NAMALWA (cell line): ENCODE measurements at regions not wholly inside any gene's neighbourhood (a gene's known extent, or its start where the extent isn't known, plus 50 kb on each side); places are given as distances from the start of the nearest gene placed in this dataset.
"Not testable (repeated sequence)": the region's sequence is repeated elsewhere in the genome, so short reads cannot be mapped to it uniquely, and the experiment has no call there.

ENCODE experiments used
- DNase-seq: peaks from one replicate; pipeline ENCODE4 v3.0.0-alpha.2; 2015; ENCODE audit warnings: low spot score

DNA sequence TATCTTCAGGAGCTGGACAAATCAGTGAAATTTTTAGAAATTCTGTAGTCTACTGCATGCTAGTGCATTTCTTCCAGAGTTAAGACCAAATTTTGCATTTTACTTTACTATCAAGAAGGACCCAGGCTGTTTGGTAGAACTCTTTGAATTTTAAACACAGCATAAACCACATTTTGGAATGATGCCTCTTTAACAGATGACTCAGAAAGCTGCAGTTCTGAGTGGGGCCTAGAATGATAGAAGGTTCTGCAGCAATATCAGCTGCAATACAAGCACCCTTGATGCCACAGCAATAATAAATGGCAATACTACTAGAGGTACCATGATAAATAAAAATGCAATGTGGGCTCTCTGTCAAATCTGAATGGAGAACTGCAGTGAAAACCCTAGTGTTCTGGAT is 198.7 kb downstream of the TMA16 start:
- DNase-seq: no peak

DNA sequence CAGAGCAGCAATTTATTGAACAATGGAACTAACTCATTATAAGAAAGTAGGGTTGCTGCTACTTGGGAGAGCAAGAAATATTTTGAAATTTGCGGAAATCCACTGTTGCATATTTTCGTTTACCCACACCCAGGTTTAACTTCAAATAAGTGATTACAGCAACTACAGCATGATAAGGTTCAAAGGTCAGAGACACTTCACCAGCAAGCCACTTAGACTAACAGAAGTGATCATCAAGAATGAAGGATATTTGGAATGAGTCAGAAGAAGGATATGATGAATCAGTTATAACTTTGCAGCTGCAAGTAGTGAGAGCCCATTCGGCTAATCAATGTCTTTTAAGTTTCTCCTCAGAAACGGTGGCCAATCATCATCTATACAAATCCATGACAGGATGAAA is 199.3 kb downstream of the TMA16 start:
- no peak for DNase-seq

DNA sequence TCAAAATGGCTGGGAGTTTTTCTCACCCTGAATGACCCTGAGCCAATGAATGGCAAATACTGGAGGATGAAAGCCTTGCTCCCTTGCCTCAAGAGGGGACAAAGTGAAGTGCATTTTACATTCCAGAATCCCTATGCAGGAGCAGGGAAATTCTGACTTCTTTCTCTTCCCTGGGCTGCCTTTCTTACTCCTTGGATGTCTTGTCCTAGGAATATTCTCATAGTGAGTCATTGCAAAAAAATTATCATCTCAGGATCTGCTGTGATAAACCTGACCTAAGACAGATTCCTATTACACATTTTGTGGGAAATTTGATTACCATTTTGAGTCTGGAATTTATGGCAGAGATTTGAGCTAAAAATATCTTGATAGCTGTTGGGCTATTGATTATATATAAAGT is 199.9 kb downstream of the TMA16 start:
- no peak for DNase-seq

DNA sequence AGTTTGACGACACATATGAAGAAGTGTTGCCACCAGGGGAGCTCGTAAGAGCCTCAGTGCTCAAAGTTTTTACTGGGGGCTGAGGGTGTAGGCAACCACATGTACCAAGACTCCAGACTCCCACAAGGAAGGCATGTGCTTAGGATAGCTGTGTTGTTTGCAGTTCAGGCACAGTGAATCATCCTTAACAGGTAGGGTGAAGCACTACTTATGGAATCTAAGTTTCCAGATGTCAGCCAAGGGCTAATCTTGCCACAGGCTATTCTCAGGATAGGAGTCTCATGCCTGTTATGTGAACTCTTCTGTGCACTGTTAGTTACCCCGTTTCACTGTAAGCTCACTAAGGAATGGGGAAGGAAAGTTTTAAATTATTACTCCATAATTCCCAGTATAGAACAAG is 202.6 kb downstream of the TMA16 start:
- DNase-seq: no peak

DNA sequence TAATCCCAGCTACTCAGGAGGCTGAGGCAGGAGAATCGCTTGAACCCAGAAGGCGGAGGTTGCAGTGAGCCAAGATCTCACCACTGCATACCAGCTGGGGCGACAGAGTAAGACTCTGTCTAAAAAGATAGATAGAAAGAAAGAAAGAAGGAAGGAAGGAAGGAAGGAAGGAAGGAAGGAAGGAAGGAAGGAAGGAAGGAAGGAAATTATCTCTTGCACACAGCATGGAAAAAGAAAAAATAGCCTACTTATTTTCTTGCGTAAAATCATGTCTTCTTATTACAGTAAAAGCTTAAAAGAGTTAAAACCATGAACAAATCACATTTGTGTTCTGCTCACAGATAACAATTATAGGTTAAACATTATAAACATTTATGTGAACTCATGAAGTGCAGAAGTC is 205.9 kb downstream of the TMA16 start:
- not testable (repeated sequence) for DNase-seq

DNA sequence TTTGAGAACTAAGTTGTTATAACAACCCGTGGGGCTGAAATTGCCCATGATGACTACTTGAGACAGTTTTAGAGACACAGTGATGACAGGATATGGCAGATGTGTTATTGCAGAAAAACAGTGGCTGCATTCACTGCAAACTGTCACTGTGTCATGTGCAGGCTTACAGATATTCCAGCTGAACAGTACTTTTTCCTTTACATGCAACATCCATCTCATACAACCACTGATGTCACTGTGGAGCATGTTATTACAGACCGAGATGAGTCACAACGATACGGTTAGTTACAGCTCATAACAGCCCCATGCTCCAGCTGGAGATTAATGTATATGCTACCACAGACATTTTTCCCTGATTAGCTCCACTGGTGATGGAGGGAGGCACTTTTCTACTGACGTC is 207.4 kb downstream of the TMA16 start:
- peak; percentile 51 for DNase-seq

DNA sequence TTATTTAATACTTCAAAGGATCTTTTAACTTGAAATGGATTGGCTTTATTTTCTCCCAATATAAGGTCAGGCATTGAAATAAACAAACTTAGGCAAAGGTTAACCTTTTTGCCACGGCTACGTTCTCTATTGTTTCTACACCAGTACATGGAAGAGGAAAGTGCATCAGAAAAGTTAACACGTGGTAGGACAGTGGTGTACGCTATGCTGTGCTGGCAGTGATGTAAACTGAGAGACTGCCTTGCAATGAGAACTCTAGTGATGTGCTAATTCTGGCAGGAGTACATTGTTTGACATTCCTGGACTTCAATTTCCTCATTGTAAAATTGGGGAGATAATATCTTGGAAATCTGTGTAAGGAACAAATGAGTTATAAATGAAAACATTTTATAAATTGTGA is 208.2 kb downstream of the TMA16 start:
- DNase-seq: no peak

DNA sequence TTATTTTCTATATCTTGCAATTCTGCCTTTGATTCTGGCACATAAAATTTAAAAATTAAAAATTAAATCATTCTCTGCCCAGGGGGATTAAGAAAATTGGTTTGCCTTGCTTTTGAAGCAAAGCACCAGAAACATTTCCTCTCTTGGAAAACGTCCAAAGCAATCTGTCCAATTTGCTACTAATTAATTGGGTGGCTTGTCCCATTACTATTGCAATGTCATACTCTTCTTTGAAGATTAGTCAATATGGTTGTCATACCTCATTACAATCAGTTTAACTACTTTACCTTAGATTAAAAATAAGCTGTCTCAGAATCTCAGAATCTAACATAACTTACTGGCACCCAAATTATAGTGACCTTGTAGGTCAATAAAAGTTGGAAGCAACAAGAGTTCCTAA is 208.8 kb downstream of the TMA16 start:
- DNase-seq: no peak

DNA sequence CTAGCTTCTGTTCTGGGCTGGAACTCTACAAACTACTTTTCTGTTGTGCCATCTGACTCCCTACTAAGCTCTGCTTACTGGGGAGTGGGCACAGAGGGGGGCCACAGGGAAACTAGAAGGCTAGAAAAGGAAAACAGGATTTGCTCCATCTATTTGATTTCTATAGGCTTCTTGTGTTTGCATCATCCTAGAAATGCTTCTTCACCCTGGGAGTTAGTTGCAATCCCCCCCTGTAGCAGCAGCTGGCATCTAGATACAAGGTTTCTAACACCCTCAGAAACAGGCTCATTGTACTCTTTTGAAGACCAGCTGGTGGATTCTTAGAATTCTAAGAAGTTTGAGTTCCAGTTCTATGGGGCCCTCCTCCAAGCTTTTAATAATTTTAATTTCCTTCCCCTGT is 213.4 kb downstream of the TMA16 start:
- no peak for DNase-seq

DNA sequence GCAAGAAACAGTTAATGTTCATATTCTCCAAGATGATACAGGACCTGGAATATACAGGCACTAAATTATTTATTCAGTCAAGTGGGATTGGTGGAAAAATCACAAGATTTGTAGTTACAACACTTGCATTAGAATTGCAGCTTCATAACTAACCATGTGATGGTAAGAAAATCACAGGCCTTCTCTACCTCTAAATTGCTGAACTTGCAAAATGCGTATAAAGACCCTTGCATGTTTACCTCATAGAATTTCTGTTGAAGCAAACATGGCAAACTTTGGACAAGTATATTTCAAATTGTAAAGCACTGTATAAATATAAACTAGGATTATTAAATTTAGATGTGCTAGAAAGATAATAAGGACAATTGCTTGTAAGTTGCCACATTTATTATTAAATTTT is 215.1 kb downstream of the TMA16 start:
- DNase-seq: no peak

DNA sequence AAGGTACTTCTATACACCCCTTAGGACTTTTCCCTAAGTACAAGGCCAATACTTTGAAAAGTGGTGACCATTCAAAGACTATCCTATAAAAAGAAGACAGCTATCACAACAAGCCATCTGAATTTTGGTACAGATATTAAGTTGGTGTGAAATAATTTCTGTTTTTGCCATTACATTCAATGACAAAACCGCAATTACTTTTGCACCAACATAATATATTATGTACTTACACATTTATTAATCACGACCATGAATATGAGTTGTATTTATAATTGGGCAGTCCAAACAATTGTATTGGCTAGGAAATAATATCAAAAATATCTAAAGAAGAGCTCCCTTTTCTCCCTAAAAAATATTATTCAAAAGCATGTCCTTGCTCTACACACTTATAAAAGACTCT is 215.7 kb downstream of the TMA16 start:
- DNase-seq: no peak

DNA sequence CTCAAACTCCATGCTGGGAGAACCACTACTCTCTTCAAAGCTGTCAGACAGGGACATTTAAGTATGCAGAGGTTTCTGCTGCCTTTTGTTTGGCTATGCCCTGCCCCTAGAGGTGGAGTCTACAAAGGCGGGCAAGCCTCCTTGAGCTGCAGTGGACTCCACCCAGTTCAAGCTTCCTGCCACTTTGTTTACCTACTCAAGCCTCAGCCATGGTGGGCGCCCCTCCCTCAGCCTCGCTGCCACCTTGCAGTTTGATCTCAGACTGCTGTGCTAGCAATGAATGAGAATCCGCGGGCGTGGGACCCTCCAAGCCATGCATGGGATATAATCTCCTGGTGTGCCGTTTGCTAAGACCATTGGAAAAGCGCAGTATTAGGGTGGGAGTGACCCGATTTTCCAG is 230.0 kb downstream of the TMA16 start:
- DNase-seq: not testable (repeated sequence)

DNA sequence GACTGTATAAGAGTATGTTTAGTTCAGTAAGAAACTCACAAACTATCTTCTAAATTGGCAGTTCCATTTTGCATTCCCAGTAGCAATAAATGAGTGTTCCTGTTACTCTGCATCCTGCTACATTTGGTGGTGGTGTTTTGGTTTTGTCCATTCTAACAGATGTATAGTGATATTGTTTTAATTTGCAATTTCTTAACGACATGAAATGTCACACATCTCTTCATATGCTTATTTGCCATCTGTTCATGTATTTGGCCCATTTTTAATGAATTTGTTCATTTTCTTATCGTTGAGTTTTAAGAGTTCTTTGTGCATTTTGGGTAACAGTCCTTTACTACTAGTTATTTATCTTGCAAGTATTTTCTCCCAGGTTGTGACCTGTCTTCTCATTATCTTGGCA is 232.2 kb downstream of the TMA16 start:
- DNase-seq: no peak

DNA sequence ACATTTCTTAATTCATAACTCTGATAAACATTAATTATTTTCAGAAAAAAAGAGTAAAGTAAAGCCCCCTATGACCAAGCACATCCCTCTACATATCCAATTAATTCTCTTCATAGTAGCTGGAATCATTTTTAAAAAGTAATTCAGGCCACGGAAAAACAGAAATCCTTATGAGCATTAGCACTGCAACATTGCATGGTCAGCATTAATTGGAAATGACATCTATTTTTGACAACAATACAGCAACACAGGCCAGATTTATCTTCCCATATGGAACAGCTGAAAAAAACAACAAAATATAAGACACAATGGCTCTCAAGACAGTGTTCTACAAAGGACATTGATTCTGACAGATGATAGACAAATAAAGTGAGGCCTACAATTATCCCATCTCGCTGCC is 236.6 kb downstream of the TMA16 start:
- no peak for DNase-seq

DNA sequence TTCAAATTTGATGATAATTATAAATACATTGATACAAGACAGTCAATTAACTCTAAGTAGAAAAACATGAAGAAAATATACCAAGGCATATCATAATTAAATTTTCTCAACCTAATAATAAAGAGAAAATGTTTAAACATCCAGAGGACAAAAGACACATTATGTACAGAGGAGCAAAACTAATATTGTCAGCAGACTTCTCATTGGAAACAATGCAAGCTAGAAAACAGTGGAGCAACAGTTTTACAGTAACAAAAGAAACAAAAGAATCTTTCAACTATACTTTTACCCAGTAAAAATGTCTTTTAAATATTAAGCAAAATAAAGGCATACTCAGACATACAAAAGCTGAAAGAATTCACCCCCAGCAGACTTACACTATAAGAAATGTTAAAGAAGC is 238.0 kb downstream of the TMA16 start:
- DNase-seq: no peak

DNA sequence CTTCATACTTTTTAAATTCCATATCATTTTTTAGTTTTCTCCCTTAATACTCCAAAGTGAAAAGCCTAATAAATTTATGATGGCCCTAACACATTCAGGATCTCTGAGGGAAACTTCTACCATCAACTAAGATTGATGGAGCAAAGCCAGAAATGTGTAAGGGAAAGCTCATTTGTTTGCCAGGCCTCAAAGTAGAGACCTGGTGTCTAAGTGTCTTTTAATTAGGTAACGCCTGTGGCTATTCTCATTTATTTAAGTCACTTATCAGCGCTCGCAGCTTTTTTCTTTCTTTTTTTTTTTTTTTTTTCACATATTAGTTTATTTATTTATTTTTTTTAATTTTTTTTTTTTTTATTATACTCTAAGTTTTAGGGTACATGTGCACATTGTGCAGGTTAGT is 242.4 kb downstream of the TMA16 start:
- DNase-seq: no peak

DNA sequence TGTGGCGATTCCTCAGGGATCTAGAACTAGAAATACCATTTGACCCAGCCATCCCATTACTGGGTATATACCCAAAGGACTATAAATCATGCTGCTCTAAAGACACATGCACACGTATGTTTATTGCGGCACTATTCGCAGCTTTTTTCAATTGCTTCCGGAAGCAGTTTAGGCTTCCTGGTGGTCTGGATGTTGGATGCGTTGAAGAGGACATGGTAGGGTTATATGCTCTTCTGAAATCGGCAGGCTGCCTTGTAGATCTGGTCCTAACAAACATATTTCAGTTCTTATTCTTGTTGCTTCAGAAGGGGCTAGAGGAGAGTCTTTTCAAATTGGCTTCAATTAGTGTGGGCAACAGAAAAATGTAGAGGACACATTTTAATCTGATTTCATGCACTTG is 243.4 kb downstream of the TMA16 start:
- DNase-seq: not testable (repeated sequence)

DNA sequence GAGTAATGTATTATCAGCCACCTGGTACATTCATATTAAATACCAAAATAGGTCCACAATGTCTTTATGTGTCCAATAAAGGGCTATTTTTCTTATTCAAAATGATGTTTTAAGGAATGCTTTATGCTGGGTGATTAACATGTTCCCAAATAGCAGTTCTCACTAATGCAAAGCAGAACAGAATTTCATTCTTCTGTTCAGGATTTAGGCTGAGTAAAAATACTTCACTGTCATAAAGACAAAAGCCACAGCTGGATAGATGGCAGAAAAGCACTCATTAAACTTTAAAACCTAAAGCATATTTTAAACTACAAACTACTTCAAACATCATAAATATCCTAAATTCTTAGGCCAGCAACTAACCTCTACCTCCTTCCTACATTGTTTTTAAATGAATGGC is 244.0 kb downstream of the TMA16 start:
- no peak for DNase-seq

DNA sequence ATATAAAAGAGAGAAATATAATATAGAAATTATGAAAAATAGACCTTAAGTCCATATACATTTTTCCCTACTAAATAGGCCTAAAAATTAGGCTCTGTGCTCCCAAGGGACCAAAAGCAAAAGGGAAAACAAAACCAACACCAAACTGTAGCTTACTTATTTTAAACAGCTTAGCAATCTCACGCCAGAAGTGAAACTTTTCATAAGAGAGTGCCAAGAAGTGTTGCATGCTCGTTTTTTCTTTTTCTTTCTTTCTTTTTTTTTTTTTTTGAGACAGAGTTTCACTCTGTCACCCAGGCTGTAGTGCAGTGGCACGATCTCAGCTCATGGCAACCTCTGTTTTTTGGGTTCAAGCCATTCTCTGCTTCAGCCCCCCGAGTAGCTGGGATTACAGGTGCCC is 250.4 kb downstream of the TMA16 start:
- DNase-seq: peak; percentile 34

DNA sequence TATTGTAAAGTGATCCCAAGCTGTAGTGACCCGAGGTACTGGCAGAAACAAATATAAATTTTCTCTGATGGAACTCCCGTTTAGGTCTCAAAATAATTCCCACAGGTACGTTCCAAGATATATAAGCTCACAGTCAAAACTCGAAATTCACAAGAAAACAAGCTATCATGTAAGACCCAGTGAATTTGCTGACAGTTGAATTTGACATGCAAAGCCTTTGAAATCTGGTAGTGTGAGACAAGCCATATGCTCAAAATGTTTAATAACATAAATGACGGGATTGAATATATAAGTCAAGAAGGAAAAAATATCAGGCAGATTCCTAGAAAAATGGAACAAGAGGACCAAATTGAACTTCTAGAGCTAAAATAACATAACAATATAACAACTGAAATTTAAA is 252.8 kb downstream of the TMA16 start:
- no peak for DNase-seq

DNA sequence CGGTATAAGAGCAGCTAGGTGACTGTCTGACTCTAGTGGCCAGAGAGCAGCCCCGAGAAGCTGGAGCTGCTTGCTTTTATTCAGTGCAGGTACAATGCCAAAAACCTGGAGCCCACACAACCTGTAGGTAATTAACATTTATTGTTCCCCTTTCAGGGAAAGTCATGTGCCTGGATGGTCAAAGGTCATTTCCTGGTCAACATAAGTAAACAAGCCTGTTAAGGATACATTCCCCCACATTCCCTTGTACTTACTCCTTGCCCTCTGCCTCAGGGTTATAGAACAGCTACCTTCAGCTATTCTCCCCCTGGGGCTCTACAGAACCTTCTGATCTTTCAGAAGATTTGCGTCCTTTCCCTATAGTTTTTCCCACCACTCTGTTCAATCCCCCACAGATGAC is 253.4 kb downstream of the TMA16 start:
- DNase-seq: no peak

DNA sequence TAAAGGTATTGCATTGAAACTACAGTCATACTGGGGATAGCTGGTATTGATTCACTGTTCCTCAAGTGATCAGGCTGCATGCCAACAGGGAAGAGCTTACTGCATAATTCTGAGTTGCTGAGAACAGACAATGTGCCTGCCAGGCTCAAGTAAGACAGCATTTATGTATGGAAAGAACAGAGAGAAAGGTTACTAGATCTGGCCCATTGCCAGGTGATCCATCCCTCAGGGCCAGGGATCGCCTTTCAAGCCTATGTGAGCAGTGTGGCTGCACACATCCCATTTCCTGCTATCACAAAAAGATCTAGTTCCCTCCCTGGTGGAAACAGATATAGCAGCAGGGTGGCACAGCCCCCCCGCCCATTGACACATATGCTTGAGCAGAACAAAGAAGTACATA is 254.0 kb downstream of the TMA16 start:
- DNase-seq: no peak

DNA sequence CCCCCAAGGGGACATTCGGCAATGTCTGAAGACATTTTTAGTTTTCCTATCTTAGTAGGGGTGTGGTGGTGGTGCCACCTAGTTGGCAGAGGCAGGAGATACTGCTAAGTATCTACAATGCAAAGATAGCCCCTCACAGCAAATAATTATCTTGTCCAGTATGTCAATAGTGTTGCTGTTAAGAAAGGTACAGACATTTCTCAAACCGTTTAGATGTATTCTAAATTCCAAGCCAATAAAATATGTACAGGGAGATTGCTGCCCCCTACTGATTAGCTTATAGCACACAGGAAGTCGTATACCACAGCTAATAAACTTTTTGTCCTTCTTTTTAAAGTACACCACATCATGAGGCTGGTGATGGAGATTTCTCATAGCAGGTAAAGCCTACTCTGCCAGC is 260.5 kb downstream of the TMA16 start:
- peak; percentile 76 for DNase-seq

DNA sequence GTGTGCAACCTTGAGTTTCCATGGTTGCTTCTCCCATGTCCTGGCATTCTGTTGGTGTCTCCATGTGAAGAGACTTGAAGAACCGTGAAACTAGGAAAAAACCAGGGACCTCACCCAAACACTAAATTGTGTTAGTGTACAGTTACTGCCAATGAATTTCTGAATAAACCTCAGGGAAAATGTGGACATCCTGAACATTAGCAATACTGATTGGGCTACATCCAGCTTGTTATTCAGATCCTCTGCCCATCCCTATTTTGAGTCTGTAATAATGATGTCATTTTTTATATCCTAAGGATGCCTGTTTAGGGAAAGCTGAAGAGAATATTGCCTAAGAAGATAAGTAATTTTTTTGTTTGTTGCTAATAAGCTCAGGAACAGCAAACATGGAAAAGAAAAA is 262.7 kb downstream of the TMA16 start:
- no peak for DNase-seq

DNA sequence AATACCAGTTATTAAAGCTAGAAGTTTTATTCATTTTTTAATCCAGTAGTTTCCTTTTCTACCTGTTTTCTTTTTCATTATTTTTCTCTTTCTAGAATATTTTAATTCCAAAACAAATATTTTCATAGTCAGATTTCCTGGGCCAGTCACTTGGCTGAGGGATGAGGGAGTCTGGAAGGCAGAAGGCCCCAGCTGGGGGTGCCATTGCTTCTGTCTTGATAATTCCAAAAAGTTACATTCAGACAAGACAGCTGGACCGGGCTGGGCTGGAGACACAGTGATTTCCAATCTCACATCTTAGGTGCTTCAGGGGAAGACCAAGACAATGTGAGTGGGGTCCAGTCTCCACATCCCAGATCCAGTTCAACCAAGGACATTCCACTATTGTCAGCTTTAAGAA is 263.5 kb downstream of the TMA16 start:
- no peak for DNase-seq
